HG03103 (cell line): ENCODE measurements at regions not wholly inside any gene's neighbourhood (a gene's known extent, or its start where the extent isn't known, plus 50 kb on each side); places are given as distances from the start of the nearest gene placed in this dataset.

ENCODE experiments used
- ATAC-seq: cut with Tn5 transposase; IDR thresholded peaks from one replicate; pipeline ENCODE4 v1.9.1; 2021; ENCODE audit warnings: low read depth; ENCODE audit not compliant: unreplicated experiment

GRCh38 chr4:133263104-133263503, 114.0 kb downstream of the PCDH10 start:
- no peak for ATAC-seq

GRCh38 chr4:133247861-133248260, 98.8 kb downstream of the PCDH10 start:
- ATAC-seq = no peak

- ATAC-seq = no peak
Observed at GRCh38 chr4:133245226-133245625, 96.1 kb downstream of the PCDH10 start.
